IMR-90 (cell line): ENCODE measurements at regions not wholly inside any gene's neighbourhood (a gene's known extent, or its start where the extent isn't known, plus 50 kb on each side); places are given as distances from the start of the nearest gene placed in this dataset.

Experiments used
- ATAC-seq: fragments of 200-7000 bp; cut with Tn5 transposase; 2 replicates; pipeline ENCODE4 v1.9.1; 2020; ENCODE audit warnings: low read depth, mild to moderate bottlenecking, moderate library complexity
- BruUV-seq: library from RNA; stranded (reverse); fragments of 400-500 nt; replicated peaks from 2 replicates; lab custom pipeline; 2021; lab: Mats Ljungman, UMichigan
- CTCF ChIA-PET: fragments of 300-600 bp; formaldehyde crosslinking; extraction: SDS; loops from one replicate; lab custom pipeline; 2021; ENCODE audit warnings: antibody characterized with exemption; lab: Yijun Ruan, JAX
- POLR2A ChIA-PET: fragments of 300-600 bp; sonication (Branson Sonifier 250); formaldehyde crosslinking; loops from one replicate; lab custom pipeline; 2022; ENCODE audit warnings: antibody characterized with exemption; ENCODE audit not compliant: unreplicated experiment; lab: Charles Lee
- DNase-seq: peaks from one replicate; pipeline ENCODE4 v3.0.0; 2013
- H2AFZ ChIP-seq: replicated peaks from 2 replicates; pipeline ENCODE3; 2013; ENCODE audit warnings: low read length, mild to moderate bottlenecking; ENCODE audit not compliant: poor library complexity
- H2AK5ac ChIP-seq: 2 replicates; pipeline ENCODE4 v1.6.1; 2013; ENCODE audit warnings: low read depth, low read length, inconsistent platforms
- H2AK9ac ChIP-seq: replicated peaks from 2 replicates; pipeline ENCODE3; 2013; ENCODE audit warnings: mild to moderate bottlenecking, low read depth, low read length, moderate library complexity; ENCODE audit not compliant: poor library complexity
- H2BK120ac ChIP-seq: 2 replicates; pipeline ENCODE4 v1.6.1; 2013; ENCODE audit warnings: low read depth, low read length, inconsistent platforms
- H2BK15ac ChIP-seq: 3 replicates; pipeline ENCODE4 v1.6.1; 2013; ENCODE audit warnings: low read depth, low read length, inconsistent platforms
- H2BK20ac ChIP-seq: 2 replicates; pipeline ENCODE4 v1.6.1; 2013; ENCODE audit warnings: low read depth, mild to moderate bottlenecking, inconsistent platforms, low read length, moderate library complexity
- H2BK5ac ChIP-seq: 2 replicates; pipeline ENCODE4 v1.6.1; 2013; ENCODE audit warnings: mild to moderate bottlenecking, low read depth, low read length, inconsistent platforms; ENCODE audit not compliant: poor library complexity, severe bottlenecking
- H3K14ac ChIP-seq: replicated peaks from 2 replicates; pipeline ENCODE4 v1.6.1; 2013; ENCODE audit warnings: low read depth, low read length, inconsistent platforms
- H3K18ac ChIP-seq: 2 replicates; pipeline ENCODE4 v1.6.1; 2013; ENCODE audit warnings: low read depth, low read length, control low read depth
- H3K23ac ChIP-seq: 2 replicates; pipeline ENCODE4 v1.6.1; 2013; ENCODE audit warnings: low read depth, low read length, inconsistent platforms
- H3K27ac ChIP-seq: 2 replicates; pipeline ENCODE4 v1.5.1; 2013; ENCODE audit warnings: mild to moderate bottlenecking, control low read depth, low read length; ENCODE audit not compliant: insufficient read depth
- H3K27me3 ChIP-seq: 2 replicates; pipeline ENCODE4 v1.6.1; 2013; ENCODE audit warnings: low read length; ENCODE audit not compliant: control insufficient read depth, insufficient read depth
- H3K36me3 ChIP-seq: 2 replicates; pipeline ENCODE4 v1.6.1; 2013; ENCODE audit warnings: low read length, mixed read lengths; ENCODE audit not compliant: control insufficient read depth, insufficient read depth
- H3K4ac ChIP-seq: 2 replicates; pipeline ENCODE4 v1.6.1; 2013; ENCODE audit warnings: low read depth, low read length, inconsistent platforms
- H3K4me1 ChIP-seq: 2 replicates; pipeline ENCODE4 v1.6.1; 2013; ENCODE audit warnings: low read length, mixed read lengths; ENCODE audit not compliant: control insufficient read depth, insufficient read depth
- H3K4me2 ChIP-seq: 2 replicates; pipeline ENCODE4 v1.6.1; 2013; ENCODE audit warnings: low read depth, mild to moderate bottlenecking, control low read depth, low read length, moderate library complexity
- H3K4me3 ChIP-seq: 2 replicates; pipeline ENCODE4 v1.5.1; 2013; ENCODE audit warnings: low read depth, mild to moderate bottlenecking, control low read depth, low read length, moderate library complexity; ENCODE audit not compliant: insufficient read depth
- H3K56ac ChIP-seq: 2 replicates; pipeline ENCODE4 v1.6.1; 2013; ENCODE audit warnings: low read length, inconsistent platforms; ENCODE audit not compliant: insufficient read depth; ENCODE audit errors: extremely low read depth
- H3K79me1 ChIP-seq, 2 experiments: 2 replicates each; pipeline ENCODE4 v1.6.1; 2013; ENCODE audit warnings: low read length in 2 of 2, inconsistent platforms in 1 of 2, low read depth in 1 of 2
- H3K9ac ChIP-seq: 2 replicates; pipeline ENCODE4 v1.6.1; 2013; ENCODE audit warnings: low read depth, low read length, control low read depth
- H3K9me1 ChIP-seq: 2 replicates; pipeline ENCODE4 v1.6.1; 2013; ENCODE audit warnings: low read length, inconsistent platforms; ENCODE audit not compliant: insufficient read depth
- H3K9me3 ChIP-seq: 2 replicates; pipeline ENCODE4 v1.6.1; 2013; ENCODE audit warnings: low read length; ENCODE audit not compliant: control insufficient read depth, insufficient read depth
- H4K20me1 ChIP-seq: 2 replicates; pipeline ENCODE4 v1.6.1; 2013; ENCODE audit warnings: low read length, inconsistent platforms; ENCODE audit not compliant: insufficient read depth
- H4K5ac ChIP-seq: 2 replicates; pipeline ENCODE4 v1.6.1; 2013; ENCODE audit warnings: mild to moderate bottlenecking, low read depth, low read length, control low read depth
- H4K8ac ChIP-seq, 2 experiments: 2 replicates each; pipeline ENCODE4 v1.6.1; 2013; ENCODE audit warnings: low read depth in 2 of 2, low read length in 2 of 2, control low read depth in 1 of 2, inconsistent platforms in 1 of 2
- H4K91ac ChIP-seq: 2 replicates; pipeline ENCODE4 v1.6.1; 2013; ENCODE audit warnings: low read depth, low read length, inconsistent platforms; ENCODE audit not compliant: insufficient read depth
- BHLHE40 ChIP-seq: fragments of 150-350 bp; IDR thresholded peaks from 2 replicates; pipeline ENCODE4 v1.6.1; 2016; ENCODE audit warnings: mild to moderate bottlenecking, low read depth, low read length
- CEBPB ChIP-seq: IDR thresholded peaks from 2 replicates; pipeline ENCODE4 v1.6.1; 2012; ENCODE audit warnings: low read depth, low read length, improper control_type of control experiment
- CHD1 ChIP-seq: IDR thresholded peaks from 2 replicates; pipeline ENCODE4 v1.6.1; 2012; ENCODE audit warnings: low read depth, low read length, improper control_type of control experiment
- MAZ ChIP-seq: IDR thresholded peaks from 2 replicates; pipeline ENCODE4 v1.6.1; 2012; ENCODE audit warnings: low read depth, mild to moderate bottlenecking, low read length, improper control_type of control experiment, moderate library complexity, borderline replicate concordance
- POLR2A ChIP-seq: IDR thresholded peaks from 2 replicates; pipeline ENCODE4 v1.6.1; 2012; ENCODE audit warnings: mild to moderate bottlenecking, low read depth, low read length
- RAD21 ChIP-seq: IDR thresholded peaks from 2 replicates; pipeline ENCODE4 v1.6.1; 2012; ENCODE audit warnings: low read length, improper control_type of control experiment
- RCOR1 ChIP-seq: IDR thresholded peaks from 2 replicates; pipeline ENCODE4 v1.6.1; 2012; ENCODE audit warnings: mild to moderate bottlenecking, low read length, improper control_type of control experiment; ENCODE audit not compliant: insufficient replicate concordance
- RFX5 ChIP-seq: IDR thresholded peaks from 2 replicates; pipeline ENCODE4 v1.8.0; 2012; ENCODE audit warnings: low read depth, mild to moderate bottlenecking, low read length, moderate library complexity
- USF2 ChIP-seq: fragments of 150-350 bp; IDR thresholded peaks from 2 replicates; pipeline ENCODE4 v1.6.1; 2017; ENCODE audit warnings: mild to moderate bottlenecking, antibody characterized with exemption, low read length, low read depth
- WGBS, 2 experiments: methylation state at CpG; one replicate each; pipeline versions ENCODE4 v1.1.5 to v1.1.7; 2013; ENCODE audit warnings: missing lambda C conversion rate in 2 of 2; ENCODE audit not compliant: insufficient read length in 1 of 2; ENCODE audit errors: extremely low coverage in 2 of 2; 5-methylcytosine and 5-hydroxymethylcytosine counted together
- dilution Hi-C: fragments of 300-500 bp; cut with HindIII; formaldehyde crosslinking; loops from one replicate; pipeline ENCODE4 v1.14.3; 2018; ENCODE audit warnings: low sequenced_read_pairs; ENCODE audit not compliant: unreplicated experiment
- in situ Hi-C: fragments of 300-500 bp; cut with MboI; formaldehyde crosslinking; loops from 3 replicates; pipeline ENCODE4 v1.14.3; 2019; ENCODE audit warnings: low sequenced_read_pairs, inconsistent platforms, mixed read lengths
- intact Hi-C: fragments of 100-400 bp; cut with micrococcal nuclease; formaldehyde crosslinking; loops from 2 replicates; pipeline ENCODE4 v1.10.0; 2022
- TF ChIP-seq, protein P1 (sequence below): fragments of 150-350 bp; IDR thresholded peaks from 2 replicates; pipeline ENCODE4 v1.6.1; 2016; ENCODE audit warnings: low read depth, mild to moderate bottlenecking, low read length, moderate library complexity, borderline replicate concordance

- Histone ChIP-seq H3K9ac (no peak overlapping the region), H3K23ac (no peak overlapping the region), H2BK5ac (no peak overlapping the region), H3K27me3 (no peaks in the 10 kb centered on the region), H3K4me1 (no peaks in the 10 kb centered on the region), H4K5ac (no peak overlapping the region), H2AFZ (no peak overlapping the region), H3K4me3 (no peak overlapping the region), H3K56ac (no peak overlapping the region), H3K79me1 (no peaks in the 10 kb centered on the region), H3K14ac (no peak overlapping the region), H2AK9ac (no peak overlapping the region), H2BK120ac (no peak overlapping the region), H3K9me3 (peaks cover 5% of the 10 kb centered on the region), H4K20me1 (no peaks in the 10 kb centered on the region), H3K36me3 (no peaks in the 10 kb centered on the region), H2BK20ac (no peak overlapping the region), H3K4me2 (no peak overlapping the region), H4K91ac (no peak overlapping the region), H4K8ac (no peak overlapping the region), H3K9me1 (no peaks in the 10 kb centered on the region), H3K27ac (no peak overlapping the region), H2BK15ac (no peak overlapping the region), H3K4ac (no peak overlapping the region), H2AK5ac (no peak overlapping the region), H3K18ac (no peak overlapping the region)
- DNase-seq (no peak), ATAC-seq (no peak)
- intact Hi-C loops, result no loop called here
- ChIA-PET POLR2A (no interaction called here), CTCF (no interaction called here)
- 50% methylated on average over 2 of the region's 7 CpGs; no CpG with 5 or more reads in 1 of the 2 experiments for WGBS, 2 experiments
- BruUV-seq, result no TSS peak
- dilution Hi-C loops, result no loop called here
- TF ChIP-seq BHLHE40, result no peak
- TF ChIP-seq, protein P1, sequence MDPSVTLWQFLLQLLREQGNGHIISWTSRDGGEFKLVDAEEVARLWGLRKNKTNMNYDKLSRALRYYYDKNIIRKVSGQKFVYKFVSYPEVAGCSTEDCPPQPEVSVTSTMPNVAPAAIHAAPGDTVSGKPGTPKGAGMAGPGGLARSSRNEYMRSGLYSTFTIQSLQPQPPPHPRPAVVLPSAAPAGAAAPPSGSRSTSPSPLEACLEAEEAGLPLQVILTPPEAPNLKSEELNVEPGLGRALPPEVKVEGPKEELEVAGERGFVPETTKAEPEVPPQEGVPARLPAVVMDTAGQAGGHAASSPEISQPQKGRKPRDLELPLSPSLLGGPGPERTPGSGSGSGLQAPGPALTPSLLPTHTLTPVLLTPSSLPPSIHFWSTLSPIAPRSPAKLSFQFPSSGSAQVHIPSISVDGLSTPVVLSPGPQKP, result no peak
- no peak for TF ChIP-seq USF2
- no peak for TF ChIP-seq CEBPB
- TF ChIP-seq MAZ, result no peak
- TF ChIP-seq POLR2A, result no peak
- TF ChIP-seq RAD21, result no peak
- no peak for TF ChIP-seq RFX5
- no peak for TF ChIP-seq CHD1
- no peak for TF ChIP-seq RCOR1
- in situ Hi-C loops, result no loop called here
Observed at GRCh38 chr15:23823508-23823907, 136.4 kb upstream of the NDN start.
